ENCODE measurements at regions not wholly inside any gene's neighbourhood (a gene's known extent, or its start where the extent isn't known, plus 50 kb on each side); places are given as distances from the start of the nearest gene placed in this dataset.
A peak's percentile ranks its signal among the peaks of the same experiment; 100 is the strongest.

DNA sequence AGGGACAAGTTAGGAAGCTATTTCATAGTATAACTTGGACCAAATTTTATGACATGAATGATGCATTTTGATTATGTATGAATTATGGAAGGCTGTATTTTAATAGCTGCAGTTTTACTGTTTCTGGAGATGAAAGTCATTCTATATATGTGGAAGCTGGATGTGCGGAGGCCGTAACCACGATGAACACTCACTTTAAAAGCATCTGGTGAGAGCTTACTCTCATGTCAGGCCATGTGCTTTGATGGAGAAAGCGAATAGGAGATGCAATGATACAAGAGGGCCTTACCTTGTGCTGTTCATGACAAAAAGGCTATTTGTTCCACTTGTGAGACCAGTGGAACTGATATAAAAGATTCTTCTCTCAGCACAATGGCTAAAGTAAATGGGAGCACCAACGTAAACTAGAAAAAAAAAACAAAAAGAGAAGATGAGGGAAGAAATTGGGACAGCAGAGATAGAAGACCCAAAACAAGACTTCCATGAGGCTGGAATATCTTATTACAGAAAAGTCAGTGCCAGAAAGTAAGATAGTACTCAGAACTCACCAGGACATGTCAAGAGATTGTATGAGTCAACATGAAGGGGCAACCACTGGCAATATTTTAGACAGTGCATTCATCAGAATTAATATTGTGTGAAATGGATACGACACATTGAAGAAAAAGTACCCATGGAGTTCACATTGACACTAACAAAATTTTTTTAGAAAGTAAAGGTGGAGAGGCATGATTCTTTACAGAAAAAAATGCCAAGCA is 63.3 kb upstream of the GAB1 start:
- Histone ChIP-seq H3K36me3 (no peaks in the 10 kb centered on the region), H3K9me3 (no peaks in the 10 kb centered on the region), H3K4me3 (no peak overlapping the region), H3K27ac (no peak overlapping the region), H3K4me1 (no peaks in the 10 kb centered on the region), H3K27me3 (ENCODE audit: low read depth) (no peaks in the 10 kb centered on the region)
- TF ChIP-seq CTCF (IDR thresholded peaks at IDR 0.05): no peak
- ATAC-seq (no peak), DNase-seq (no peak)
- intact Hi-C loops (cut with DNase I): no loop called here

DNA sequence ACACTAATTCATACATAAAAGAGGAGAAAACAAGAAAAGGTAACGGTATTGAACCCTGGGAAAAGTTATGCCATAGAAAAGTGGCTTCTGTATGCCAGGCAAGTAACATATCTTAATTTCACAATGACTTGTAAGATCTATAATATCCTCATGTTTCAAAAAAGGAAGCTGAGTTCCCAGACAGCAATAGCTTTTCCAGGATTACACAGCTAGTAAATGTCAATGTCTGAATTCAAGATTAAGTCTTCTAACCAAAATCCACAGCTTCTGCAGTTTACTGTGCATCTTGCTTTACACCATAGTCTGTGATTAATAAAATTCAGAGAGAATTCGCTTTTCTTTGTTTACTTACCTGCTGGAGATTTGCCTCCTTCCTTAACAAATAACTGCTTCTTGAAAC is 55.8 kb upstream of the GAB1 start:
- Histone ChIP-seq H3K27me3 (ENCODE audit: low read depth) (no peaks in the 10 kb centered on the region), H3K9me3 (no peaks in the 10 kb centered on the region), H3K4me3 (no peak overlapping the region), H3K27ac (no peak overlapping the region), H3K4me1 (peaks cover 8% of the 10 kb centered on the region), H3K36me3 (no peaks in the 10 kb centered on the region)
- intact Hi-C loops (cut with DNase I): no loop called here
- ATAC-seq: no peak
- no peak for TF ChIP-seq CTCF (IDR thresholded peaks at IDR 0.05)
- no peak for DNase-seq

DNA sequence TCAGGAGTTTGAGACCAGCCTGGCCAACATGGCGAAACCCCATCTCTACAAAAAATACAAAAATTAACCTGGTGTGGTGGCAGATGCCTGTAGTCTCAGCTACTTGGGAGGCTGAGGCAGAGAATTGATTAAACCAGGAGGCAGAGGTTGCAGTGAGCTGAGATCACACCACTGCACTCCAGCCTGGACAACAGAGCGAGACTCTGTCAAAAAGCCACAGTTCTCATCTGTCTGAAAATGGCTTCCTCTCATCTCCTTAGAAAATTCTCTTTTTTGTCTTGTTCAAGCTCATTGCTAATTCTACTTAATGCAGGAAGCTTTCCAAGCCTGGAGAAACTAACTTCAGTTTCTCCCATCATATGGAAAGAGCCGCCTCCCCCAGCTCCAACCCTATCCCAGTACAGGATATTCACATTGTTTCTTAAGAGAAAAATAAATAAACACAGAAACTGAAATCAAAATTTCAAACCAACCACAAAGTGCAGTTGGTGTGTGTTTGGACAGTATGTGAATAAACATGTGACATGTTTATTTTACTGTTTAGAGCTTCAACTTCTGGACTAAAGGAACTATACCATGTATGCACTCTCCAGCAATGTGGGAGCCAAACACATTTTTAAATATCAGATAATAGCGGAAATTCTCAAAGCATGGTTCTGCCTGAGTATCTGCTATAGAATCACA is 55.0 kb upstream of the GAB1 start:
- no peak for ATAC-seq
- intact Hi-C loops (cut with DNase I): no loop called here
- H3K36me3 ChIP-seq: no peaks in the 10 kb centered on the region
- no peak overlapping the region for H3K27ac ChIP-seq
- DNase-seq: no peak
- no peak for TF ChIP-seq CTCF (IDR thresholded peaks at IDR 0.05)
- H3K4me3 ChIP-seq: no peak overlapping the region
- no peaks in the 10 kb centered on the region for H3K9me3 ChIP-seq
- peaks cover 8% of the 10 kb centered on the region for H3K4me1 ChIP-seq
- no peaks in the 10 kb centered on the region for H3K27me3 ChIP-seq (ENCODE audit: low read depth)

DNA sequence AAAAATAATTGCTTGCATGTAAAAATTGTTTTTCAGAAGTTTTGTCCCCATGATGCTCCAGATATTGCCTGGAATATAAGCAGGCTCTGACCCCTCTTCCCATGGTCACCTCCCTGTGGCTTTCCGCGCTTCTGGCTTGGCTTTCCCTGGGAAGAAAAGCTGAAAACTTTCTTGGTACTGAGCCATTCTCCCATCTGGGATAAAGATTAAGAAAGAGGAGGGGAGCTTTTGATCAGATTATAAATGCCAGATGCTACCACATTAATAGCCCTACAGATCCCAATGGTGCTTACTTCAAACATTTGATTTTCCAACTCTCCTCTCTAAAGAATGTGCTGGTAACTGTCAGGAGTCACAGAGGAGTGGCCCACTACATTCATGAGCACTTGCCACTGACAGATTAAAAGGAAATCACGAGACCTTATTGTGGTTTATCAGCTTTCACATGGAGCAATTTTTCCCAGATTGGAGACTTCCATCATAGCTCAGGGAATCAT is 54.4 kb upstream of the GAB1 start:
- DNase-seq (no peak), ATAC-seq (no peak)
- peaks cover 8% of the 10 kb centered on the region for H3K4me1 ChIP-seq
- TF ChIP-seq CTCF (IDR thresholded peaks at IDR 0.05): no peak
- H3K27ac ChIP-seq: no peak overlapping the region
- no peaks in the 10 kb centered on the region for H3K9me3 ChIP-seq
- H3K27me3 ChIP-seq (ENCODE audit: low read depth): no peaks in the 10 kb centered on the region
- intact Hi-C loops (cut with DNase I): no loop called here
- H3K4me3 ChIP-seq: no peak overlapping the region
- no peaks in the 10 kb centered on the region for H3K36me3 ChIP-seq

GRCh38 chr4:143285696-143286437 is 50.8 kb upstream of the GAB1 start:
- Histone ChIP-seq H3K4me3 (no peak overlapping the region), H3K9me3 (no peaks in the 10 kb centered on the region), H3K4me1 (peaks cover 8% of the 10 kb centered on the region), H3K36me3 (no peaks in the 10 kb centered on the region), H3K27me3 (ENCODE audit: low read depth) (no peaks in the 10 kb centered on the region), H3K27ac (peak overlapping the region; percentile 33)
- DNase-seq (no peak), ATAC-seq (no peak)
- intact Hi-C loops (cut with DNase I): no loop called here
- TF ChIP-seq CTCF (IDR thresholded peaks at IDR 0.05): no peak
